Suprapubic skin (tissue), 4 donors: ENCODE measurements at regions not wholly inside any gene's neighbourhood (a gene's known extent, or its start where the extent isn't known, plus 50 kb on each side); places are given as distances from the start of the nearest gene placed in this dataset.

ENCODE experiments used
- DNase-seq, 2 donors: peaks; one replicate each; pipeline ENCODE4 v3.0.0-alpha.2; 2019; ENCODE audit warnings: low spot score in 2 of 2
- H3K27ac ChIP-seq: fragments of 200-600 bp; sonication (generic); one replicate; pipeline ENCODE4 v1.5.1; 2019
- H3K27me3 ChIP-seq: fragments of 200-600 bp; sonication (generic); one replicate; pipeline ENCODE4 v1.5.1; 2019
- H3K36me3 ChIP-seq: fragments of 200-600 bp; sonication (generic); one replicate; pipeline ENCODE4 v1.5.1; 2019
- H3K4me1 ChIP-seq: fragments of 200-600 bp; sonication (generic); one replicate; pipeline ENCODE4 v1.5.1; 2019
- H3K4me3 ChIP-seq: fragments of 200-600 bp; sonication (generic); one replicate; pipeline ENCODE4 v1.5.1; 2019; ENCODE audit warnings: mild to moderate bottlenecking
- H3K9me3 ChIP-seq: fragments of 200-600 bp; sonication (generic); one replicate; pipeline ENCODE4 v1.5.1; 2019
- CTCF ChIP-seq, 2 donors: fragments of 200-600 bp in 1 of 2; fragments of 450-650 bp in 1 of 2; sonication (generic) in 1 of 2; IDR thresholded peaks; one replicate each; pipeline ENCODE4 v1.5.1; 2016 to 2019; ENCODE audit warnings: antibody characterized with exemption in 2 of 2, mild to moderate bottlenecking in 1 of 2, moderate library complexity in 1 of 2
- EP300 ChIP-seq: sonication (generic); formaldehyde crosslinking; IDR thresholded peaks from one replicate; pipeline ENCODE4 v1.6.1; 2017; ENCODE audit warnings: antibody characterized with exemption
- POLR2A ChIP-seq, 2 donors: fragments of 450-650 bp; IDR thresholded peaks; one replicate each; pipeline ENCODE4 v1.6.1; 2017; ENCODE audit warnings: antibody characterized with exemption in 2 of 2, mild to moderate bottlenecking in 2 of 2, moderate library complexity in 2 of 2
- POLR2AphosphoS5 ChIP-seq, 3 donors: sonication (generic); formaldehyde crosslinking; IDR thresholded peaks; one replicate each; pipeline ENCODE4 v1.6.1; 2017; ENCODE audit warnings: antibody characterized with exemption in 3 of 3
- WGBS: methylation state at CpG from one replicate; pipeline ENCODE4 v1.1.5; 2018; 5-methylcytosine and 5-hydroxymethylcytosine counted together

- no peak for DNase-seq
- TF ChIP-seq POLR2AphosphoS5 (IDR thresholded peaks at IDR 0.05) (no peak), EP300 (no peak), POLR2A (IDR thresholded peaks at IDR 0.05) (no peak), CTCF (IDR thresholded peaks at IDR 0.05) (no peak)
Measured at GRCh38 chr11:80129396-80129795, 688.6 kb upstream of the TENM4 start.

GRCh38 chr11:80122211-80122610 lies 681.4 kb upstream of the TENM4 start:
- no peak for TF ChIP-seq POLR2A (IDR thresholded peaks at IDR 0.05)
- TF ChIP-seq CTCF (IDR thresholded peaks at IDR 0.05), result no peak
- TF ChIP-seq POLR2AphosphoS5 (IDR thresholded peaks at IDR 0.05), result no peak
- TF ChIP-seq EP300, result no peak
- Histone ChIP-seq H3K4me3 (no peak overlapping the region), H3K4me1 (no peaks in the 10 kb centered on the region), H3K27ac (no peak overlapping the region), H3K9me3 (no peaks in the 10 kb centered on the region), H3K36me3 (no peaks in the 10 kb centered on the region), H3K27me3 (no peaks in the 10 kb centered on the region)
- no peak for DNase-seq
- WGBS, result 29% methylated on average over 2 of the region's 2 CpGs

More at GRCh38 chr11:80129396-80129795, 688.6 kb upstream of the TENM4 start:
- Histone ChIP-seq H3K4me1 (no peaks in the 10 kb centered on the region), H3K4me3 (no peak overlapping the region), H3K9me3 (no peaks in the 10 kb centered on the region), H3K27ac (no peak overlapping the region), H3K36me3 (no peaks in the 10 kb centered on the region), H3K27me3 (no peaks in the 10 kb centered on the region)

- Histone ChIP-seq H3K4me3 (no peak overlapping the region), H3K27me3 (no peaks in the 10 kb centered on the region), H3K27ac (no peak overlapping the region), H3K36me3 (no peaks in the 10 kb centered on the region), H3K4me1 (no peaks in the 10 kb centered on the region), H3K9me3 (no peaks in the 10 kb centered on the region)
- no peak for TF ChIP-seq POLR2A (IDR thresholded peaks at IDR 0.05)
- no peak for TF ChIP-seq EP300
- no peak for TF ChIP-seq CTCF (IDR thresholded peaks at IDR 0.05)
- no peak for TF ChIP-seq POLR2AphosphoS5 (IDR thresholded peaks at IDR 0.05)
- no peak for DNase-seq
- WGBS, result 51% methylated on average over 2 of the region's 2 CpGs
Measured at GRCh38 chr11:80118073-80118472, 677.2 kb upstream of the TENM4 start.

GRCh38 chr11:80116796-80117195 lies 676.0 kb upstream of the TENM4 start:
- no peak overlapping the region for H3K27ac ChIP-seq
- DNase-seq, result no peak
- no peak overlapping the region for H3K4me3 ChIP-seq
- H3K36me3 ChIP-seq, result no peaks in the 10 kb centered on the region
- H3K9me3 ChIP-seq, result no peaks in the 10 kb centered on the region
- WGBS, result 82% methylated on average over 3 of the region's 3 CpGs
- no peak for TF ChIP-seq CTCF (IDR thresholded peaks at IDR 0.05)
- TF ChIP-seq EP300, result no peak
- TF ChIP-seq POLR2AphosphoS5 (IDR thresholded peaks at IDR 0.05), result no peak
- no peak for TF ChIP-seq POLR2A (IDR thresholded peaks at IDR 0.05)
- no peaks in the 10 kb centered on the region for H3K27me3 ChIP-seq
- no peaks in the 10 kb centered on the region for H3K4me1 ChIP-seq

- no peak overlapping the region for H3K4me3 ChIP-seq
- TF ChIP-seq EP300 (no peak), POLR2A (IDR thresholded peaks at IDR 0.05) (no peak), CTCF (IDR thresholded peaks at IDR 0.05) (no peak), POLR2AphosphoS5 (IDR thresholded peaks at IDR 0.05) (no peak)
- H3K27me3 ChIP-seq, result no peaks in the 10 kb centered on the region
- H3K36me3 ChIP-seq, result no peaks in the 10 kb centered on the region
- DNase-seq, result no peak
- no peak overlapping the region for H3K27ac ChIP-seq
- 95% methylated on average over 4 of the region's 4 CpGs for WGBS
- H3K4me1 ChIP-seq, result no peaks in the 10 kb centered on the region
- no peaks in the 10 kb centered on the region for H3K9me3 ChIP-seq
Measured at GRCh38 chr11:80109652-80110051, 668.8 kb upstream of the TENM4 start.
